SK-N-SH treated with all-trans-retinoic acid at 6 μM for 48 hours (cell line): ENCODE measurements at regions not wholly inside any gene's neighbourhood (a gene's known extent, or its start where the extent isn't known, plus 50 kb on each side); places are given as distances from the start of the nearest gene placed in this dataset.

Experiments used
- CSDC2 ChIP-seq: fragments of 250-450 bp; sonication (Bioruptor Pico); IDR thresholded peaks from 2 replicates; pipeline ENCODE4 v1.5.0; 2020; ENCODE audit warnings: mild to moderate bottlenecking, moderate library complexity
- PPARA ChIP-seq: fragments of 250-450 bp; sonication (Bioruptor Pico); IDR thresholded peaks from 2 replicates; pipeline ENCODE4 v1.5.0; 2020; ENCODE audit warnings: mild to moderate bottlenecking, borderline replicate concordance
- ZFP30 ChIP-seq: fragments of 450-650 bp; formaldehyde crosslinking; IDR thresholded peaks from 2 replicates; pipeline ENCODE4 v1.5.0; 2022; ENCODE audit warnings: mild to moderate bottlenecking, moderate library complexity
- TF ChIP-seq, protein P1 (sequence below): fragments of 250-450 bp; sonication (Bioruptor Pico); IDR thresholded peaks from 2 replicates; pipeline ENCODE4 v1.8.0; 2020; ENCODE audit warnings: mild to moderate bottlenecking, moderate library complexity, borderline replicate concordance

DNA sequence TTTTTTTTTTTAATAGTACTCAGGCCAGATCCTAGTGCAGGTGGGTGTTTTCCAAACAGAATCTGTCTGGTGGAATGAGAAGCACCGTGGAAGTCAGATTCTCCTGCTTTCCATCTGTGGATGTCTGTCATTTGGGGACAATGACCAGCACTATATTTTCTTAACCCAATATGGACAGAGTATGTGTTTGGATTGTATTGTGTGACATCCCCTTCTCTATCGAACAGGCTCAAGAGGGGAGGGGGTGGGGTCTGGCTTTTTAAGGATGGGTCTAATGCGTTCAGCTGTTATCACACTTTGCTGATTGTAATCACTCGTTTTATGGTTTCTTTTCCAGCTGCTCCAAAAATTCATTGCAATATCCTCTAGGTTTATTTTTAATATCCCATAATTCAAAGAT is 197.5 kb upstream of the CEP162 start:
- no peak for TF ChIP-seq PPARA (CRISPR knock-in tag)
- TF ChIP-seq, protein P1, sequence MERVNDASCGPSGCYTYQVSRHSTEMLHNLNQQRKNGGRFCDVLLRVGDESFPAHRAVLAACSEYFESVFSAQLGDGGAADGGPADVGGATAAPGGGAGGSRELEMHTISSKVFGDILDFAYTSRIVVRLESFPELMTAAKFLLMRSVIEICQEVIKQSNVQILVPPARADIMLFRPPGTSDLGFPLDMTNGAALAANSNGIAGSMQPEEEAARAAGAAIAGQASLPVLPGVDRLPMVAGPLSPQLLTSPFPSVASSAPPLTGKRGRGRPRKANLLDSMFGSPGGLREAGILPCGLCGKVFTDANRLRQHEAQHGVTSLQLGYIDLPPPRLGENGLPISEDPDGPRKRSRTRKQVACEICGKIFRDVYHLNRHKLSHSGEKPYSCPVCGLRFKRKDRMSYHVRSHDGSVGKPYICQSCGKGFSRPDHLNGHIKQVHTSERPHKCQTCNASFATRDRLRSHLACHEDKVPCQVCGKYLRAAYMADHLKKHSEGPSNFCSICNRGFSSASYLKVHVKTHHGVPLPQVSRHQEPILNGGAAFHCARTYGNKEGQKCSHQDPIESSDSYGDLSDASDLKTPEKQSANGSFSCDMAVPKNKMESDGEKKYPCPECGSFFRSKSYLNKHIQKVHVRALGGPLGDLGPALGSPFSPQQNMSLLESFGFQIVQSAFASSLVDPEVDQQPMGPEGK (CRISPR knock-in tag), result no peak
- TF ChIP-seq CSDC2, result no peak
- no peak for TF ChIP-seq ZFP30
